Spleen (tissue), 11 donors: ENCODE measurements at regions not wholly inside any gene's neighbourhood (a gene's known extent, or its start where the extent isn't known, plus 50 kb on each side); places are given as distances from the start of the nearest gene placed in this dataset.

Experiments used
- DNase-seq: peaks from one replicate; pipeline ENCODE4 v3.0.0-alpha.2; 2020
- H3K27ac ChIP-seq, 8 donors: fragments of 200-600 bp; sonication (generic) in 7 of 8; 1 replicate in 4 of 8; 2 replicates in 4 of 8; pipeline versions ENCODE4 v1.5.0 to v1.8.0; 2016 to 2021; ENCODE audit warnings: inconsistent platforms in 4 of 8, mild to moderate bottlenecking in 4 of 8, moderate library complexity in 1 of 8
- H3K27me3 ChIP-seq, 7 donors: fragments of 200-600 bp; sonication (generic) in 6 of 7; replicated peaks in 1 of 7; 1 replicate in 4 of 7; 2 replicates in 3 of 7; pipeline versions ENCODE4 v1.5.0 to v1.8.0; 2016 to 2021; ENCODE audit warnings: inconsistent platforms in 3 of 7, mild to moderate bottlenecking in 1 of 7
- H3K36me3 ChIP-seq, 6 donors: fragments of 200-600 bp; sonication (generic) in 5 of 6; 1 replicate in 4 of 6; 2 replicates in 2 of 6; pipeline versions ENCODE4 v1.5.0 to v1.8.0; 2016 to 2021; ENCODE audit warnings: inconsistent platforms in 2 of 6
- H3K4me1 ChIP-seq, 6 donors: fragments of 200-600 bp; sonication (generic) in 5 of 6; 1 replicate in 3 of 6; 2 replicates in 3 of 6; pipeline versions ENCODE4 v1.5.0 to v1.8.0; 2016 to 2021; ENCODE audit warnings: inconsistent platforms in 3 of 6
- H3K4me3 ChIP-seq, 8 donors: fragments of 200-600 bp; sonication (generic) in 7 of 8; 1 replicate in 4 of 8; 2 replicates in 4 of 8; pipeline versions ENCODE4 v1.5.0 to v1.8.0; 2016 to 2021; ENCODE audit warnings: inconsistent platforms in 4 of 8, mild to moderate bottlenecking in 4 of 8, moderate library complexity in 2 of 8
- H3K9me3 ChIP-seq, 8 donors: fragments of 200-600 bp; sonication (generic) in 7 of 8; 1 replicate in 4 of 8; 2 replicates in 4 of 8; pipeline versions ENCODE4 v1.5.0 to v1.8.0; 2016 to 2021; ENCODE audit warnings: inconsistent platforms in 4 of 8
- POLR2A ChIP-seq, 3 donors: fragments of 450-650 bp; IDR thresholded peaks; one replicate each; pipeline ENCODE4 v1.5.1; 2017; ENCODE audit warnings: antibody characterized with exemption in 3 of 3, mild to moderate bottlenecking in 1 of 3
- POLR2AphosphoS5 ChIP-seq, 3 donors: sonication (generic); formaldehyde crosslinking; IDR thresholded peaks; one replicate each; pipeline ENCODE4 v1.5.1; 2017; ENCODE audit warnings: antibody characterized with exemption in 3 of 3
- WGBS, 5 donors: extraction: QIAGEN DNeasy Blood & Tissue Kit in 3 of 5; methylation state at CpG; one replicate each; pipeline versions ENCODE4 v1.1.5 to v1.1.7; 2013 to 2018; 5-methylcytosine and 5-hydroxymethylcytosine counted together
- intact Hi-C: fragments of 100-400 bp; cut with DNase I; formaldehyde crosslinking; loops from one replicate; pipeline ENCODE4 v1.15.0; 2023; ENCODE audit warnings: low total_unique reads
- TF ChIP-seq, protein P1 (sequence below), 11 experiments: fragments of 200-600 bp in 7 of 11; fragments of 450-650 bp in 4 of 11; sonication (generic) in 4 of 11; IDR thresholded peaks in 8 of 11; conservative IDR thresholded peaks in 3 of 11; 1 replicate in 7 of 11; 2 replicates in 4 of 11; pipeline versions ENCODE4 v1.4.0 to v1.8.0; 2016 to 2021; ENCODE audit warnings: antibody characterized with exemption in 11 of 11, inconsistent platforms in 4 of 11, mild to moderate bottlenecking in 1 of 11
- donor health status: healthy with polysubstance abuse.
- donor health status: DM: no; HTN: no; CAD: no; lungs with moderate emphysema.
- donor health status: DM: no; HTN: no; CAD: no.
- donor health status: Bipolar disorder and iron deficiency.
- donor health status: healthy.
- donor health status: DM: no; HTN: no; CAD: no.
- donor health status: DM: yes; HTN: yes; CAD: no.

DNA sequence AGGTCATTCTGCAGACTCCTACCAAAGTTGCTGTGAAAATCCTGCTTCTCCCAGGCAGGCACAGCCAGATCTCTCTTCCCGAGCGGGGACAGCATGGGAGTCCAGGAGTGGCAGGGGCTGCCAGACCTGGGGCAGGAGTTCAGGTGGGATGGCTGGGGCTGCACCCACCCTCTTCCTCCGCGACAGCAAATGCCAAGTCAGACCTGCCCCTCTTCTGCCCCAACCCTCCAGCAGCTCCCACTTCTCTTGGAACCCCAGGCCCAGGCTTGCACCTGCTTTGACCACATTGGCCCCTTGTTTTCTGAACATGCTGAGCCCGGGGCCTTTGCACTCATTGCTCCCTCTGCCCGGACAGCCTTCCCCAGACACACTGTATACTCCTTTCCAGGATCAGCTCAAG is 288.2 kb upstream of the HS6ST1 start:
- peak; percentile 69 for DNase-seq
- Histone ChIP-seq H3K9me3 (no peaks in the 10 kb centered on the region), H3K36me3 (no peaks in the 10 kb centered on the region), H3K4me1 (peaks cover 0 to 18% (median 8%) of the 10 kb centered on the region in 6 donors), H3K27me3 (peaks cover 0 to 4% (median 0%) of the 10 kb centered on the region in 7 donors), H3K27ac (no peak overlapping the region), H3K4me3 (no peak overlapping the region)
- intact Hi-C loops: no loop called here
- TF ChIP-seq POLR2A (IDR thresholded peaks at IDR 0.05) (no peak), POLR2AphosphoS5 (IDR thresholded peaks at IDR 0.05) (no peak)
- TF ChIP-seq, protein P1, sequence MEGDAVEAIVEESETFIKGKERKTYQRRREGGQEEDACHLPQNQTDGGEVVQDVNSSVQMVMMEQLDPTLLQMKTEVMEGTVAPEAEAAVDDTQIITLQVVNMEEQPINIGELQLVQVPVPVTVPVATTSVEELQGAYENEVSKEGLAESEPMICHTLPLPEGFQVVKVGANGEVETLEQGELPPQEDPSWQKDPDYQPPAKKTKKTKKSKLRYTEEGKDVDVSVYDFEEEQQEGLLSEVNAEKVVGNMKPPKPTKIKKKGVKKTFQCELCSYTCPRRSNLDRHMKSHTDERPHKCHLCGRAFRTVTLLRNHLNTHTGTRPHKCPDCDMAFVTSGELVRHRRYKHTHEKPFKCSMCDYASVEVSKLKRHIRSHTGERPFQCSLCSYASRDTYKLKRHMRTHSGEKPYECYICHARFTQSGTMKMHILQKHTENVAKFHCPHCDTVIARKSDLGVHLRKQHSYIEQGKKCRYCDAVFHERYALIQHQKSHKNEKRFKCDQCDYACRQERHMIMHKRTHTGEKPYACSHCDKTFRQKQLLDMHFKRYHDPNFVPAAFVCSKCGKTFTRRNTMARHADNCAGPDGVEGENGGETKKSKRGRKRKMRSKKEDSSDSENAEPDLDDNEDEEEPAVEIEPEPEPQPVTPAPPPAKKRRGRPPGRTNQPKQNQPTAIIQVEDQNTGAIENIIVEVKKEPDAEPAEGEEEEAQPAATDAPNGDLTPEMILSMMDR (IDR thresholded peaks at IDR 0.05 in 8 of 11, conservative IDR thresholded peaks at IDR 0.05 in 3 of 11): no peak
- 88 to 98% (median 95%) methylated on average over 6 of the region's 6 CpGs for WGBS, 5 donors

DNA sequence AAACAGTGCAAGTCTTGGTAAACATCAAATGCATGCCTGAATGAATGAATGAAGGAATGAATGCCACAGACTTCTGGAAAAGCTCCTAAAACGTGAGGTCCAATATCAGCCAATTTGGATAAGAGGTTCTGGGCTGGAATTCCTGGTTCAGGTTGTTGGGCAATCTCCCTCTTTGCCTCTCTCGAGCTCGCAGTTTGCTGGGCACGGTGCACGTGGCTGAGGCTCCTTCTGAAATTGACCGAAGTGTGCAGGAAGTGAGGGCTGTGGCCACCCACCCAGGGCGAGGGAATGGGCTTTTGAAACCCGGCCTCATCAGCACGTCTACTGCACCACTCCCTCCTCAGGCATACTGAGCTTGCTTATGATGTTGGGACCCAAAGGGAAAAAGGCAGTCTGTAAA is 288.8 kb upstream of the HS6ST1 start:
- Histone ChIP-seq H3K4me3 (no peak overlapping the region), H3K4me1 (peaks cover 0 to 18% (median 8%) of the 10 kb centered on the region in 6 donors), H3K9me3 (no peaks in the 10 kb centered on the region), H3K27me3 (peaks cover 0 to 9% (median 0%) of the 10 kb centered on the region in 7 donors), H3K36me3 (no peaks in the 10 kb centered on the region), H3K27ac (no peak overlapping the region)
- TF ChIP-seq POLR2A (IDR thresholded peaks at IDR 0.05) (no peak), POLR2AphosphoS5 (IDR thresholded peaks at IDR 0.05) (no peak)
- TF ChIP-seq, protein P1 (IDR thresholded peaks at IDR 0.05 in 8 of 11, conservative IDR thresholded peaks at IDR 0.05 in 3 of 11): no peak
- 59 to 75% (median 63%) methylated on average over 9 of the region's 9 CpGs for WGBS, 5 donors
- DNase-seq: peak; percentile 47
- intact Hi-C loops: no loop called here

DNA sequence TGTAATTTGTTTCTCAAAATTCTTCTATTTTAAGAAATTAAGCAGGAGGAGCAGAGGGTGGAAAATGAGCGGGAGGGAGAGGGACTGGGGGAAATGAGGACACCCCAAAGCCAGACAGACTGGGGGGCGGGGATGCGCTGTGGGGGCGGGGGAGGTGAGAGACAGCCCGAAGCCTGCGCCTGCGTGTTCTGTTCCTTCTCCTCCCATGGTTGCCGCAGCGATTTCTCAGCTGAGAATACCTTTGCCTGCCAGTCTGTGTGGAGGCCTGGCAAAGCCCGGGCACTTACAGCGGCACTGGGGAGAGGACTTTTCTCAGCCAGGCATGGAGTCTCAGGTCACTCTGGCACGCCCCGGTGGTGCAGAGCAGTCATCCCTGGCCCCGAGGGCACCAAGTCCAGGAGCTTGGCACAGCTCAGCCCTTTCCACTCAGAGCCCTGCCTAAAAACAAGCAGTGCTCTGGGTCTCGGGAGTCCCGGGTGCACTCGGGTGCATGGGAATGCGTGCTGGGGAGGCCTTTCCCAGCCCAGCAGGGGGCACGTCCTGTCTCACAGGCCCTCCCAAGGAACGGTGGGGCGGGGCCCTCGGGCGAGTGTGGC is 289.3 kb upstream of the HS6ST1 start:
- Histone ChIP-seq H3K36me3 (no peaks in the 10 kb centered on the region), H3K4me1 (peaks cover 0 to 16% (median 8%) of the 10 kb centered on the region in 6 donors), H3K27ac (no peak overlapping the region), H3K9me3 (no peaks in the 10 kb centered on the region), H3K4me3 (no peak overlapping the region), H3K27me3 (peaks cover 0 to 9% (median 0%) of the 10 kb centered on the region in 7 donors)
- DNase-seq: peak; percentile 72
- whole genome bisulfite sequencing, 5 donors: 83 to 94% (median 89%) methylated on average over 15 to 23 of the region's 23 CpGs
- TF ChIP-seq POLR2AphosphoS5 (IDR thresholded peaks at IDR 0.05): no peak
- TF ChIP-seq POLR2A (IDR thresholded peaks at IDR 0.05): no peak
- TF ChIP-seq, protein P1 (IDR thresholded peaks at IDR 0.05 in 8 of 11, conservative IDR thresholded peaks at IDR 0.05 in 3 of 11): no peak
- intact Hi-C loops: no loop called here

DNA sequence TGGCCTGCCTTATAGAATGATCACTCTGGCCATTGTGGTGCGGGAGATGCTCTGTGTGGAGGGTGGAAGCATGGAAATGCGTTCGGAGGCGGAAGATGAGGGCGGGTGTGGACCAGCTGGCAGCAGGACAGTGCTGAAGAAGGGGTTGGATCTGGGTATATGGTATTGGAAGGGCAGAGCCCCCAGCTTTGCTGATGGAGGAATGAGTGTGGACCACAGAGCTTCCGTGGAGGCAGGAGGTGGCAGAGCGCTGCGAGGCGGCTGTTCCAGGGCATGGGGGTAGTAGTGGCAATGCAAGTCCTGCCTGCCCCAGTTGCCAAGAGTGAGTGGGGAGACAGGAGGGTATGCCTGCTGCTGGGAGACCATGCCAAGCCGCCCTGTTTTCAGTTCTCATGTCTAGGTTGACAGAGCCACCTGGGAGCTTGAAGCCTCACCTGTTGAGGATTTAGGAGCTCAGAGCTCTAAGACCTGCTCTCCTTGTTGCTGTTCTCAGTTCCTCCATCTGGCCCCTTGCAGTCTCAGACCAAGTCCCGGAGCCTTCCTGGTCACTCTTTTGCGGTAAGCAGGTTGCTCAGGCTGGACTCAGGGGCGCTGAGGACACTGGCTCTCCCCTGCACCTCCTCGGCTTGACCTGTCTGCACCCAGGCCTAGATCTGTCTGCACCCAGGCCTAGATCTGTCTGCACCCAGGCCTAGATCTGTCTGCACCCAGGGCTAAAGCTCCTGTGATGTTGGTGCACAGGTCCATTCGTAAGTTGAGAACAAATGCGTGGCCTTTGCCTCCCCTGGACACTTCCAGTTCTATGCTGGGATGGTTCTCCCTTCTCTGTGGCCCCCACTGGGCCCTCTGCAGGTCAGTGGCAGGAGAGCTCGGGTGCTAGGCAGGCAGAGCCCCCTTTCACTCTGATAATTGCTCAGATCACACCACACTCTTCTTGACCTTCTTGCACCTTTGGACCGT is 290.5 kb upstream of the HS6ST1 start:
- WGBS, 5 donors: 89 to 97% (median 92%) methylated on average over 18 of the region's 18 CpGs
- Histone ChIP-seq H3K4me3 (no peak overlapping the region), H3K4me1 (peaks cover 0 to 5% (median 0%) of the 10 kb centered on the region in 6 donors), H3K27me3 (peaks cover 0 to 9% (median 0%) of the 10 kb centered on the region in 7 donors), H3K9me3 (no peaks in the 10 kb centered on the region), H3K36me3 (no peaks in the 10 kb centered on the region), H3K27ac (no peak overlapping the region)
- intact Hi-C loops: no loop called here
- TF ChIP-seq POLR2AphosphoS5 (IDR thresholded peaks at IDR 0.05) (no peak), POLR2A (IDR thresholded peaks at IDR 0.05) (no peak)
- TF ChIP-seq, protein P1 (IDR thresholded peaks at IDR 0.05 in 8 of 11, conservative IDR thresholded peaks at IDR 0.05 in 3 of 11): no peak
- peak; percentile 59 for DNase-seq
